SJSA1 (cell line): ENCODE measurements at regions not wholly inside any gene's neighbourhood (a gene's known extent, or its start where the extent isn't known, plus 50 kb on each side); places are given as distances from the start of the nearest gene placed in this dataset.

Source experiments
- DNase-seq, 2 experiments: peaks; one replicate each; pipeline ENCODE4 v3.0.0-alpha.2; 2015 to 2020; ENCODE audit warnings: low spot score in 2 of 2, low read depth in 1 of 2
- H3K27ac ChIP-seq: fragments of 250-450 bp; sonication (Bioruptor Pico); 2 replicates; pipeline ENCODE4 v1.5.1; 2020; ENCODE audit warnings: mild to moderate bottlenecking, moderate library complexity
- H3K27me3 ChIP-seq: fragments of 250-450 bp; sonication (Bioruptor Pico); replicated peaks from 2 replicates; pipeline ENCODE4 v1.5.1; 2020; ENCODE audit warnings: mild to moderate bottlenecking, moderate library complexity
- H3K36me3 ChIP-seq: fragments of 250-450 bp; sonication (Bioruptor Pico); 2 replicates; pipeline ENCODE4 v1.5.1; 2020; ENCODE audit warnings: mild to moderate bottlenecking
- H3K4me1 ChIP-seq: fragments of 250-450 bp; sonication (Bioruptor Pico); replicated peaks from 2 replicates; pipeline ENCODE4 v1.6.1; 2021; ENCODE audit warnings: mild to moderate bottlenecking
- H3K4me3 ChIP-seq: fragments of 250-450 bp; sonication (Bioruptor Pico); 2 replicates; pipeline ENCODE4 v1.5.1; 2020; ENCODE audit warnings: mild to moderate bottlenecking
- H3K9me3 ChIP-seq: fragments of 250-450 bp; sonication (Bioruptor Pico); replicated peaks from 2 replicates; pipeline ENCODE4 v1.5.1; 2020; ENCODE audit warnings: mild to moderate bottlenecking

- Histone ChIP-seq H3K4me3 (no peak overlapping the region), H3K27ac (no peak overlapping the region), H3K4me1 (no peaks in the 10 kb centered on the region), H3K9me3 (no peaks in the 10 kb centered on the region), H3K36me3 (no peaks in the 10 kb centered on the region), H3K27me3 (no peaks in the 10 kb centered on the region)
- no peak for DNase-seq
Observed at GRCh38 chr11:91435694-91436395, 788.8 kb upstream of the FAT3 start.

GRCh38 chr11:91433284-91434010 lies 791.2 kb upstream of the FAT3 start:
- DNase-seq: no peak
- Histone ChIP-seq H3K4me1 (no peaks in the 10 kb centered on the region), H3K4me3 (no peak overlapping the region), H3K27ac (no peak overlapping the region), H3K36me3 (no peaks in the 10 kb centered on the region), H3K27me3 (no peaks in the 10 kb centered on the region), H3K9me3 (no peaks in the 10 kb centered on the region)

GRCh38 chr11:91421641-91422040 lies 803.0 kb upstream of the FAT3 start:
- no peaks in the 10 kb centered on the region for H3K27me3 ChIP-seq
- no peaks in the 10 kb centered on the region for H3K4me1 ChIP-seq
- no peaks in the 10 kb centered on the region for H3K9me3 ChIP-seq
- H3K27ac ChIP-seq: no peak overlapping the region
- DNase-seq: no peak
- no peak overlapping the region for H3K4me3 ChIP-seq
- no peaks in the 10 kb centered on the region for H3K36me3 ChIP-seq

- H3K9me3 ChIP-seq: no peaks in the 10 kb centered on the region
- no peaks in the 10 kb centered on the region for H3K27me3 ChIP-seq
- no peak for DNase-seq
- H3K27ac ChIP-seq: no peak overlapping the region
- no peaks in the 10 kb centered on the region for H3K36me3 ChIP-seq
- no peak overlapping the region for H3K4me3 ChIP-seq
- no peaks in the 10 kb centered on the region for H3K4me1 ChIP-seq
Observed at GRCh38 chr11:91407842-91408241, 816.8 kb upstream of the FAT3 start.

GRCh38 chr11:91406009-91406408 lies 818.6 kb upstream of the FAT3 start:
- H3K36me3 ChIP-seq: no peaks in the 10 kb centered on the region
- no peaks in the 10 kb centered on the region for H3K9me3 ChIP-seq
- no peak overlapping the region for H3K4me3 ChIP-seq
- H3K27ac ChIP-seq: no peak overlapping the region
- H3K4me1 ChIP-seq: no peaks in the 10 kb centered on the region
- no peaks in the 10 kb centered on the region for H3K27me3 ChIP-seq
- no peak for DNase-seq

- no peak overlapping the region for H3K4me3 ChIP-seq
- no peaks in the 10 kb centered on the region for H3K9me3 ChIP-seq
- H3K27ac ChIP-seq: no peak overlapping the region
Observed at GRCh38 chr11:91404344-91404743, 820.3 kb upstream of the FAT3 start.

GRCh38 chr11:91397134-91397468 lies 827.5 kb upstream of the FAT3 start:
- no peak overlapping the region for H3K27ac ChIP-seq
- no peaks in the 10 kb centered on the region for H3K4me1 ChIP-seq

More at GRCh38 chr11:91404344-91404743, 820.3 kb upstream of the FAT3 start:
- DNase-seq: no peak
- Histone ChIP-seq H3K27me3 (no peaks in the 10 kb centered on the region), H3K4me1 (no peaks in the 10 kb centered on the region), H3K36me3 (no peaks in the 10 kb centered on the region)

GRCh38 chr11:91396236-91397133 lies 828.1 kb upstream of the FAT3 start:
- Histone ChIP-seq H3K36me3 (no peaks in the 10 kb centered on the region), H3K9me3 (no peaks in the 10 kb centered on the region), H3K27ac (no peak overlapping the region), H3K4me1 (no peaks in the 10 kb centered on the region), H3K27me3 (no peaks in the 10 kb centered on the region), H3K4me3 (no peak overlapping the region)
- no peak for DNase-seq

More at GRCh38 chr11:91397134-91397468, 827.5 kb upstream of the FAT3 start:
- Histone ChIP-seq H3K27me3 (no peaks in the 10 kb centered on the region), H3K9me3 (no peaks in the 10 kb centered on the region), H3K4me3 (no peak overlapping the region), H3K36me3 (no peaks in the 10 kb centered on the region)
- DNase-seq: no peak

- H3K27me3 ChIP-seq: no peaks in the 10 kb centered on the region
- H3K4me1 ChIP-seq: no peaks in the 10 kb centered on the region
- DNase-seq: no peak
- H3K36me3 ChIP-seq: no peaks in the 10 kb centered on the region
- H3K4me3 ChIP-seq: no peak overlapping the region
- no peak overlapping the region for H3K27ac ChIP-seq
- no peaks in the 10 kb centered on the region for H3K9me3 ChIP-seq
Observed at GRCh38 chr11:91394727-91395414, 829.7 kb upstream of the FAT3 start.

GRCh38 chr11:91394073-91394726 lies 830.4 kb upstream of the FAT3 start:
- Histone ChIP-seq H3K9me3 (no peaks in the 10 kb centered on the region), H3K36me3 (no peaks in the 10 kb centered on the region), H3K4me3 (no peak overlapping the region), H3K27ac (no peak overlapping the region), H3K27me3 (no peaks in the 10 kb centered on the region), H3K4me1 (no peaks in the 10 kb centered on the region)
- DNase-seq: no peak

- Histone ChIP-seq H3K36me3 (no peaks in the 10 kb centered on the region), H3K27ac (no peak overlapping the region)
Observed at GRCh38 chr11:91382946-91383345, 841.7 kb upstream of the FAT3 start.

GRCh38 chr11:91374794-91375193 lies 849.8 kb upstream of the FAT3 start:
- H3K36me3 ChIP-seq: no peaks in the 10 kb centered on the region
- H3K27ac ChIP-seq: no peak overlapping the region
- no peaks in the 10 kb centered on the region for H3K4me1 ChIP-seq
- H3K27me3 ChIP-seq: no peaks in the 10 kb centered on the region
- H3K9me3 ChIP-seq: no peaks in the 10 kb centered on the region
- DNase-seq: no peak
- H3K4me3 ChIP-seq: no peak overlapping the region

More at GRCh38 chr11:91382946-91383345, 841.7 kb upstream of the FAT3 start:
- Histone ChIP-seq H3K9me3 (no peaks in the 10 kb centered on the region), H3K27me3 (no peaks in the 10 kb centered on the region), H3K4me3 (no peak overlapping the region), H3K4me1 (no peaks in the 10 kb centered on the region)
- DNase-seq: no peak

GRCh38 chr11:91373497-91373896 lies 851.1 kb upstream of the FAT3 start:
- no peaks in the 10 kb centered on the region for H3K27me3 ChIP-seq

More at GRCh38 chr11:91373497-91373896, 851.1 kb upstream of the FAT3 start:
- H3K36me3 ChIP-seq: no peaks in the 10 kb centered on the region
- no peak overlapping the region for H3K27ac ChIP-seq
- no peak overlapping the region for H3K4me3 ChIP-seq
- DNase-seq: no peak
- no peaks in the 10 kb centered on the region for H3K4me1 ChIP-seq
- no peaks in the 10 kb centered on the region for H3K9me3 ChIP-seq
